Activated T-cell treated with anti-CD3 and anti-CD28 coated beads, Interleukin-2, amount 50 U/mL, for 24 hours (primary cell): ENCODE measurements at regions not wholly inside any gene's neighbourhood (a gene's known extent, or its start where the extent isn't known, plus 50 kb on each side); places are given as distances from the start of the nearest gene placed in this dataset.
"Not testable (repeated sequence)": the region's sequence is repeated elsewhere in the genome, so short reads cannot be mapped to it uniquely, and the experiment has no call there.

Source experiments
- DNase-seq: peaks from one replicate; pipeline ENCODE4 v3.0.0-alpha.2; 2020
- H3K27ac Mint-ChIP-seq: 2 replicates; pipeline ENCODE4 v1.8.0; 2020; ENCODE audit warnings: mild to moderate bottlenecking, mixed read lengths
- H3K27me3 Mint-ChIP-seq: 2 replicates; pipeline ENCODE4 v1.8.0; 2020; ENCODE audit warnings: mixed read lengths
- H3K36me3 Mint-ChIP-seq: 2 replicates; pipeline ENCODE4 v1.8.0; 2020; ENCODE audit warnings: low read depth, mixed read lengths
- H3K4me1 Mint-ChIP-seq: 2 replicates; pipeline ENCODE4 v1.8.0; 2020; ENCODE audit warnings: low read depth, mixed read lengths
- H3K4me3 Mint-ChIP-seq: 2 replicates; pipeline ENCODE4 v1.8.0; 2020; ENCODE audit warnings: mild to moderate bottlenecking, moderate library complexity, mixed read lengths
- H3K9me3 Mint-ChIP-seq: 2 replicates; pipeline ENCODE4 v1.8.0; 2020; ENCODE audit warnings: mixed read lengths

- H3K27ac Mint-ChIP-seq: no peak overlapping the region
- H3K4me3 Mint-ChIP-seq: no peak overlapping the region
- H3K9me3 Mint-ChIP-seq: no peaks in the 10 kb centered on the region
- no peaks in the 10 kb centered on the region for H3K36me3 Mint-ChIP-seq
- no peak for DNase-seq
- peaks cover 29% of the 10 kb centered on the region for H3K4me1 Mint-ChIP-seq
- peaks cover 74% of the 10 kb centered on the region for H3K27me3 Mint-ChIP-seq
Observed at GRCh38 chr3:87796137-87796842, 262.5 kb downstream of the CGGBP1 start.

GRCh38 chr3:87795701-87796100 lies 263.1 kb downstream of the CGGBP1 start:
- H3K27me3 Mint-ChIP-seq: peaks cover 80% of the 10 kb centered on the region
- no peak for DNase-seq
- peaks cover 29% of the 10 kb centered on the region for H3K4me1 Mint-ChIP-seq
- no peaks in the 10 kb centered on the region for H3K36me3 Mint-ChIP-seq
- no peak overlapping the region for H3K4me3 Mint-ChIP-seq
- no peaks in the 10 kb centered on the region for H3K9me3 Mint-ChIP-seq
- no peak overlapping the region for H3K27ac Mint-ChIP-seq

GRCh38 chr3:87793337-87793877 lies 265.4 kb downstream of the CGGBP1 start:
- peaks cover 87% of the 10 kb centered on the region for H3K27me3 Mint-ChIP-seq
- DNase-seq: no peak
- peaks cover 29% of the 10 kb centered on the region for H3K4me1 Mint-ChIP-seq
- H3K27ac Mint-ChIP-seq: no peak overlapping the region
- H3K9me3 Mint-ChIP-seq: no peaks in the 10 kb centered on the region
- no peaks in the 10 kb centered on the region for H3K36me3 Mint-ChIP-seq
- peak overlapping the region; percentile 52 for H3K4me3 Mint-ChIP-seq

- Mint-ChIP-seq H3K36me3 (no peaks in the 10 kb centered on the region), H3K27me3 (peaks cover 84% of the 10 kb centered on the region), H3K27ac (no peak within 1 kb of the TSS), H3K9me3 (no peaks in the 10 kb centered on the region), H3K4me3 (peak within 1 kb of the TSS; percentile 68), H3K4me1 (peaks cover 29% of the 10 kb centered on the region)
- DNase-seq: peak; percentile 31
Observed at GRCh38 chr3:87792534-87793336, 266.1 kb downstream of the CGGBP1 start, which contains the start of gene HTR1F. Gene HTR1F (plus strand): TSS chr3:87792706.

DNA sequence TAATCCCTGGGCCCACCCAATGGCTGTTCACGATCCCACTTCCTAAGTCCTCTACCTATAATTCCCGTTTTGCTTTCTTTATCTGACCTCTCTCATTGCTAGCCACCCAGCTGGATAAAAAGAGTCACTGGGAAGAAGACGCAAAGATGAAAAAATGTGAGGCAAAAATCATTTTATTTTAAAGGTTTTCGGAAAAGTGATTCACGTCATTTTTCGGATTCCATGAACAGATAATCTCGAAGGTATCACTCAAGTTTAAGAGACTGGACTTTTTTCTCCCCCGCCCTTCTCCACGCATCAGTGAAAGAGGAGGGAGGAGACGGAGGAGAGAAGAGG lies 266.6 kb downstream of the CGGBP1 start:
- Mint-ChIP-seq H3K27ac (no peak overlapping the region), H3K36me3 (no peaks in the 10 kb centered on the region), H3K4me3 (peak overlapping the region; percentile 68), H3K27me3 (peaks cover 78% of the 10 kb centered on the region), H3K4me1 (peaks cover 29% of the 10 kb centered on the region), H3K9me3 (no peaks in the 10 kb centered on the region)
- DNase-seq: no peak

GRCh38 chr3:87791248-87792027 lies 267.4 kb downstream of the CGGBP1 start:
- no peak overlapping the region for H3K4me3 Mint-ChIP-seq
- H3K27me3 Mint-ChIP-seq: peaks cover 74% of the 10 kb centered on the region
- H3K27ac Mint-ChIP-seq: no peak overlapping the region
- H3K36me3 Mint-ChIP-seq: no peaks in the 10 kb centered on the region
- H3K9me3 Mint-ChIP-seq: no peaks in the 10 kb centered on the region
- no peak for DNase-seq
- H3K4me1 Mint-ChIP-seq: peaks cover 25% of the 10 kb centered on the region

- DNase-seq, H3K4me3 Mint-ChIP-seq, H3K9me3 Mint-ChIP-seq, H3K36me3 Mint-ChIP-seq, H3K27ac Mint-ChIP-seq: not testable (repeated sequence)
- peaks cover 53% of the 10 kb centered on the region for H3K27me3 Mint-ChIP-seq
- H3K4me1 Mint-ChIP-seq: peaks cover 18% of the 10 kb centered on the region
Observed at GRCh38 chr3:87789049-87789448, 269.8 kb downstream of the CGGBP1 start.

- no peaks in the 10 kb centered on the region for H3K36me3 Mint-ChIP-seq
- DNase-seq: no peak
- no peak overlapping the region for H3K27ac Mint-ChIP-seq
- H3K4me1 Mint-ChIP-seq: peaks cover 14% of the 10 kb centered on the region
- H3K4me3 Mint-ChIP-seq: no peak overlapping the region
- H3K27me3 Mint-ChIP-seq: peaks cover 47% of the 10 kb centered on the region
- no peaks in the 10 kb centered on the region for H3K9me3 Mint-ChIP-seq
Observed at GRCh38 chr3:87788516-87788915, 270.3 kb downstream of the CGGBP1 start.

GRCh38 chr3:87780811-87781210 lies 278.0 kb downstream of the CGGBP1 start:
- no peak overlapping the region for H3K4me3 Mint-ChIP-seq
- peaks cover 43% of the 10 kb centered on the region for H3K27me3 Mint-ChIP-seq
- no peak for DNase-seq
- no peak overlapping the region for H3K27ac Mint-ChIP-seq
- no peaks in the 10 kb centered on the region for H3K4me1 Mint-ChIP-seq
- peaks cover 13% of the 10 kb centered on the region for H3K9me3 Mint-ChIP-seq
- H3K36me3 Mint-ChIP-seq: no peaks in the 10 kb centered on the region

- no peak for DNase-seq
- H3K36me3 Mint-ChIP-seq: no peaks in the 10 kb centered on the region
- H3K27ac Mint-ChIP-seq: no peak overlapping the region
- H3K9me3 Mint-ChIP-seq: peaks cover 13% of the 10 kb centered on the region
- peaks cover 59% of the 10 kb centered on the region for H3K27me3 Mint-ChIP-seq
- H3K4me3 Mint-ChIP-seq: no peak overlapping the region
- H3K4me1 Mint-ChIP-seq: no peaks in the 10 kb centered on the region
Observed at GRCh38 chr3:87778876-87779275, 279.9 kb downstream of the CGGBP1 start.

- no peaks in the 10 kb centered on the region for H3K4me1 Mint-ChIP-seq
- peaks cover 24% of the 10 kb centered on the region for H3K27me3 Mint-ChIP-seq
- H3K27ac Mint-ChIP-seq: no peak overlapping the region
- DNase-seq: peak; percentile 39
- no peaks in the 10 kb centered on the region for H3K36me3 Mint-ChIP-seq
- H3K4me3 Mint-ChIP-seq: no peak overlapping the region
- peaks cover 3% of the 10 kb centered on the region for H3K9me3 Mint-ChIP-seq
Observed at GRCh38 chr3:87771337-87772192, 287.2 kb downstream of the CGGBP1 start.

- Mint-ChIP-seq H3K27ac (no peak overlapping the region), H3K27me3 (peaks cover 2% of the 10 kb centered on the region), H3K4me3 (no peak overlapping the region), H3K4me1 (no peaks in the 10 kb centered on the region), H3K9me3 (no peaks in the 10 kb centered on the region), H3K36me3 (no peaks in the 10 kb centered on the region)
- no peak for DNase-seq
Observed at GRCh38 chr3:87766721-87767120, 292.1 kb downstream of the CGGBP1 start.

DNA sequence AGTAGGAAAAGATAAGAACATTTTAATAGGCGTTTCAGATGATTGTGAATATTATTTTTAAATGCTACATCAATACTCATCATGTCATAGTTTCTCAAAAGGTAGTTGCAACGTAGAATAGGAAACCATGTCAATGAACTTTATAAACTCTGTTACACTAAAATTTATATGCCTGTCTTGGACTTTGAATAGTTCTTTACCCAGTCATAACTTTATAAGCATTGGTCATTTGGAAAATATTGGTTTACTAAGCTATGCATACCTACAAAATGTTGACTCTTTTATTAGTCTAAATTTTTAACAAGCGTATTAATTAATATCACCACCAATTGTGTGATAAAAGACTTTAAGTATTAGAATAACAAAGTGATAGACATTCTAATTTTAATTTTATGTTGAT lies 293.5 kb downstream of the CGGBP1 start:
- H3K4me3 Mint-ChIP-seq: no peak overlapping the region
- H3K9me3 Mint-ChIP-seq: no peaks in the 10 kb centered on the region
- no peaks in the 10 kb centered on the region for H3K36me3 Mint-ChIP-seq
- no peaks in the 10 kb centered on the region for H3K27me3 Mint-ChIP-seq
- no peak overlapping the region for H3K27ac Mint-ChIP-seq
- no peak for DNase-seq
- H3K4me1 Mint-ChIP-seq: no peaks in the 10 kb centered on the region

- Mint-ChIP-seq H3K27me3 (no peaks in the 10 kb centered on the region), H3K36me3 (no peaks in the 10 kb centered on the region), H3K4me1 (no peaks in the 10 kb centered on the region), H3K27ac (no peak overlapping the region), H3K4me3 (no peak overlapping the region), H3K9me3 (no peaks in the 10 kb centered on the region)
- DNase-seq: no peak
Observed at GRCh38 chr3:87761795-87762194, 297.0 kb downstream of the CGGBP1 start.
